ENCODE measurements at regions not wholly inside any gene's neighbourhood (a gene's known extent, or its start where the extent isn't known, plus 50 kb on each side); places are given as distances from the start of the nearest gene placed in this dataset.

DNA sequence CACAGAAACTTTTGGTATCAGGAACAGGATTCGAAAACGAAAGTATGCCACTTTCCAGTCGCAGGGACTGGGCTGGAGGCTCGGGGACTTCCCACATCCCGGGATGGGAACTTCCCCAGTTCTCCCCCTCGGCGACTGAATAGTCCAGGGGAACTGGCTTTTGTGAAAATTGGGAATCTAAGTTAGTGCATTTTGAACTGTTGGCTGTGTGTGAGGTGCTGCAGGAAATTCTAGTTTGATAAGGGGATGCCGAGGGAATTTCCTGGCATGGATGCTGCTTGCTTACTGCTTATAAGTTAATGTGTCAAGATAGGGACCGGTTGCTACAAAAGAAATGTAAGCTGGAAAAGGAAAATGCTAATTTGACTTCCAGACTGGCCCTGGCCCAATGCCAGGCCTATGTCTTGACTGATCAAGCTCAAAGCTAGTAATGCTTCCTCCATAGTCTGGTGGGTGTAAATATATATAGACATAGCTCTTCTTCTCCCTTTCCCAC, 73.4 kb upstream of the EIF5 start:
- no peak for DNase-seq (ENCODE audit: low spot score)
- H3K27ac Mint-ChIP-seq, result no peak overlapping the region
- no peaks in the 10 kb centered on the region for H3K27me3 Mint-ChIP-seq (ENCODE audit: low read depth)
- H3K4me1 Mint-ChIP-seq, result peaks cover 15% of the 10 kb centered on the region
- H3K36me3 Mint-ChIP-seq, result peaks cover 2% of the 10 kb centered on the region
- POLR2A ChIA-PET, result interaction anchor here (0.6 kb wide), 1 partner anchor 45 kb away, joined by 3 read pairs; no protein-coding TSS in a partner anchor
- TF ChIP-seq, protein P1, sequence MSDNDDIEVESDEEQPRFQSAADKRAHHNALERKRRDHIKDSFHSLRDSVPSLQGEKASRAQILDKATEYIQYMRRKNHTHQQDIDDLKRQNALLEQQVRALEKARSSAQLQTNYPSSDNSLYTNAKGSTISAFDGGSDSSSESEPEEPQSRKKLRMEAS (CRISPR knock-in tag; IDR thresholded peaks at IDR 0.05), result no peak
- TF ChIP-seq, protein P2, sequence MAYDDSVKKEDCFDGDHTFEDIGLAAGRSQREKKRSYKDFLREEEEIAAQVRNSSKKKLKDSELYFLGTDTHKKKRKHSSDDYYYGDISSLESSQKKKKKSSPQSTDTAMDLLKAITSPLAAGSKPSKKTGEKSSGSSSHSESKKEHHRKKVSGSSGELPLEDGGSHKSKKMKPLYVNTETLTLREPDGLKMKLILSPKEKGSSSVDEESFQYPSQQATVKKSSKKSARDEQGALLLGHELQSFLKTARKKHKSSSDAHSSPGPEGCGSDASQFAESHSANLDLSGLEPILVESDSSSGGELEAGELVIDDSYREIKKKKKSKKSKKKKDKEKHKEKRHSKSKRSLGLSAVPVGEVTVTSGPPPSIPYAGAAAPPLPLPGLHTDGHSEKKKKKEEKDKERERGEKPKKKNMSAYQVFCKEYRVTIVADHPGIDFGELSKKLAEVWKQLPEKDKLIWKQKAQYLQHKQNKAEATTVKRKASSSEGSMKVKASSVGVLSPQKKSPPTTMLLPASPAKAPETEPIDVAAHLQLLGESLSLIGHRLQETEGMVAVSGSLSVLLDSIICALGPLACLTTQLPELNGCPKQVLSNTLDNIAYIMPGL (CRISPR knock-in tag; IDR thresholded peaks at IDR 0.05), result no peak
- TF ChIP-seq, protein P3, sequence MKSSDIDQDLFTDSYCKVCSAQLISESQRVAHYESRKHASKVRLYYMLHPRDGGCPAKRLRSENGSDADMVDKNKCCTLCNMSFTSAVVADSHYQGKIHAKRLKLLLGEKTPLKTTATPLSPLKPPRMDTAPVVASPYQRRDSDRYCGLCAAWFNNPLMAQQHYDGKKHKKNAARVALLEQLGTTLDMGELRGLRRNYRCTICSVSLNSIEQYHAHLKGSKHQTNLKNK (CRISPR knock-in tag; IDR thresholded peaks at IDR 0.05), result no peak
- TF ChIP-seq TCF7 (CRISPR knock-in tag; IDR thresholded peaks at IDR 0.05; ENCODE audit: low read depth), result no peak
- TF ChIP-seq, protein P4, sequence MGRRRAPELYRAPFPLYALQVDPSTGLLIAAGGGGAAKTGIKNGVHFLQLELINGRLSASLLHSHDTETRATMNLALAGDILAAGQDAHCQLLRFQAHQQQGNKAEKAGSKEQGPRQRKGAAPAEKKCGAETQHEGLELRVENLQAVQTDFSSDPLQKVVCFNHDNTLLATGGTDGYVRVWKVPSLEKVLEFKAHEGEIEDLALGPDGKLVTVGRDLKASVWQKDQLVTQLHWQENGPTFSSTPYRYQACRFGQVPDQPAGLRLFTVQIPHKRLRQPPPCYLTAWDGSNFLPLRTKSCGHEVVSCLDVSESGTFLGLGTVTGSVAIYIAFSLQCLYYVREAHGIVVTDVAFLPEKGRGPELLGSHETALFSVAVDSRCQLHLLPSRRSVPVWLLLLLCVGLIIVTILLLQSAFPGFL (CRISPR knock-in tag; IDR thresholded peaks at IDR 0.05; ENCODE audit: borderline replicate concordance), result no peak
- TF ChIP-seq, protein P5, sequence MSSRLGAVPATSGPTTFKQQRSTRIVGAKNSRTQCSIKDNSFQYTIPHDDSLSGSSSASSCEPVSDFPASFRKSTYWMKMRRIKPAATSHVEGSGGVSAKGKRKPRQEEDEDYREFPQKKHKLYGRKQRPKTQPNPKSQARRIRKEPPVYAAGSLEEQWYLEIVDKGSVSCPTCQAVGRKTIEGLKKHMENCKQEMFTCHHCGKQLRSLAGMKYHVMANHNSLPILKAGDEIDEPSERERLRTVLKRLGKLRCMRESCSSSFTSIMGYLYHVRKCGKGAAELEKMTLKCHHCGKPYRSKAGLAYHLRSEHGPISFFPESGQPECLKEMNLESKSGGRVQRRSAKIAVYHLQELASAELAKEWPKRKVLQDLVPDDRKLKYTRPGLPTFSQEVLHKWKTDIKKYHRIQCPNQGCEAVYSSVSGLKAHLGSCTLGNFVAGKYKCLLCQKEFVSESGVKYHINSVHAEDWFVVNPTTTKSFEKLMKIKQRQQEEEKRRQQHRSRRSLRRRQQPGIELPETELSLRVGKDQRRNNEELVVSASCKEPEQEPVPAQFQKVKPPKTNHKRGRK (CRISPR knock-in tag; IDR thresholded peaks at IDR 0.05; ENCODE audit: borderline replicate concordance), result no peak
- no peak for TF ChIP-seq ZNF396 (CRISPR knock-in tag; IDR thresholded peaks at IDR 0.05; ENCODE audit: borderline replicate concordance)
- TF ChIP-seq NR3C1 (CRISPR knock-in tag; conservative IDR thresholded peaks at IDR 0.05; ENCODE audit: low read depth), result no peak
- TF ChIP-seq, protein P6, sequence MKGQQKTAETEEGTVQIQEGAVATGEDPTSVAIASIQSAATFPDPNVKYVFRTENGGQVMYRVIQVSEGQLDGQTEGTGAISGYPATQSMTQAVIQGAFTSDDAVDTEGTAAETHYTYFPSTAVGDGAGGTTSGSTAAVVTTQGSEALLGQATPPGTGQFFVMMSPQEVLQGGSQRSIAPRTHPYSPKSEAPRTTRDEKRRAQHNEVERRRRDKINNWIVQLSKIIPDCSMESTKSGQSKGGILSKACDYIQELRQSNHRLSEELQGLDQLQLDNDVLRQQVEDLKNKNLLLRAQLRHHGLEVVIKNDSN (CRISPR knock-in tag; IDR thresholded peaks at IDR 0.05), result no peak
- TF ChIP-seq ZNF219 (CRISPR knock-in tag; IDR thresholded peaks at IDR 0.05; ENCODE audit: borderline replicate concordance), result no peak
- no peak for TF ChIP-seq CREM (CRISPR knock-in tag; IDR thresholded peaks at IDR 0.05)
- TF ChIP-seq, protein P7, sequence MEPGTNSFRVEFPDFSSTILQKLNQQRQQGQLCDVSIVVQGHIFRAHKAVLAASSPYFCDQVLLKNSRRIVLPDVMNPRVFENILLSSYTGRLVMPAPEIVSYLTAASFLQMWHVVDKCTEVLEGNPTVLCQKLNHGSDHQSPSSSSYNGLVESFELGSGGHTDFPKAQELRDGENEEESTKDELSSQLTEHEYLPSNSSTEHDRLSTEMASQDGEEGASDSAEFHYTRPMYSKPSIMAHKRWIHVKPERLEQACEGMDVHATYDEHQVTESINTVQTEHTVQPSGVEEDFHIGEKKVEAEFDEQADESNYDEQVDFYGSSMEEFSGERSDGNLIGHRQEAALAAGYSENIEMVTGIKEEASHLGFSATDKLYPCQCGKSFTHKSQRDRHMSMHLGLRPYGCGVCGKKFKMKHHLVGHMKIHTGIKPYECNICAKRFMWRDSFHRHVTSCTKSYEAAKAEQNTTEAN (CRISPR knock-in tag; IDR thresholded peaks at IDR 0.05), result no peak
- TF ChIP-seq TEAD1 (CRISPR knock-in tag; IDR thresholded peaks at IDR 0.05), result no peak
- H3K9me3 Mint-ChIP-seq, result peaks cover 8% of the 10 kb centered on the region
- ATAC-seq, result peak; percentile 43
- no peak overlapping the region for H3K4me3 Mint-ChIP-seq
- CTCF ChIA-PET, result interaction anchor here (0.5 to 0.6 kb wide), 2 partner anchors 17 to 156 kb away, joined by 4 read pairs; no protein-coding TSS in a partner anchor

DNA sequence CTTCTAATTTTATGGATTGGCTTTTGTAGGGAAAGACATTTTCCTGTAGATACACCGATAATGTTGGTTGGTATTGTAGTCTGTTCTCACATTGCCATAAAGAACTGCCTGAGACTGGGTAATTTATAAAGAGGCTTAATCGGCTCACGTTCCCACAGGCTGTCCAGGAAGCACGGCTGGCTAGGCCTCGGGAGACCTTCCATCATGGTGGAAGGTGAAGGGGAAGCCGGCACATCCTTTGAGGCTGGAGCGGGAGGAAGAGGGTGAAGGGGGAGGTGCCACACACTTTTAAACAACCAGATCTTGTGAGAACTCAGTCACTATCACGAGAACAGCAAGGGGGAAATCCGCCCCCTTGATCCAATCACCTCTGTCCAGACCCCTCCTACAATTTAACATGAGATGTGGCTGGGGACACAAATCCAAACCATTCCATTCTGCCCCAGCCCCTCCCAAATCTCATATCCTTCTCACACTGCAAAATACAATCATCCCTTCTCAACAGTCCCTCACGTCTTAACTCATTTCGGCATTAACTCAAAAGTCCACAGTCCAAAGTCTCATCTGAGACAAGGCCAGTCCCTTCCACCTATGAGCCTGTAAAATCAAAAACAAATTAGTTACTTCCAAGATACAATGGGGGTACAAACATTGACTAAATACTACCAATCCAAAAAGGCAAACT, 66.7 kb upstream of the EIF5 start:
- CTCF ChIA-PET, result interaction anchor here (1.8 kb wide), 1 partner anchor 14 kb away, joined by 7 read pairs; no protein-coding TSS in a partner anchor
- H3K4me3 Mint-ChIP-seq, result no peak overlapping the region
- DNase-seq (ENCODE audit: low spot score) (no peak), ATAC-seq (no peak)
- H3K4me1 Mint-ChIP-seq, result peaks cover 13% of the 10 kb centered on the region
- H3K27ac Mint-ChIP-seq, result no peak overlapping the region
- POLR2A ChIA-PET, result no interaction called here
- H3K9me3 Mint-ChIP-seq, result peaks cover 21% of the 10 kb centered on the region
- H3K36me3 Mint-ChIP-seq, result peaks cover 17% of the 10 kb centered on the region
- peaks cover 16% of the 10 kb centered on the region for H3K27me3 Mint-ChIP-seq (ENCODE audit: low read depth)
- TF ChIP-seq ESRRA (CRISPR knock-in tag; IDR thresholded peaks at IDR 0.05; ENCODE audit: borderline replicate concordance), result no peak
- TF ChIP-seq, protein P2 (CRISPR knock-in tag; IDR thresholded peaks at IDR 0.05), result no peak
- TF ChIP-seq, protein P8, sequence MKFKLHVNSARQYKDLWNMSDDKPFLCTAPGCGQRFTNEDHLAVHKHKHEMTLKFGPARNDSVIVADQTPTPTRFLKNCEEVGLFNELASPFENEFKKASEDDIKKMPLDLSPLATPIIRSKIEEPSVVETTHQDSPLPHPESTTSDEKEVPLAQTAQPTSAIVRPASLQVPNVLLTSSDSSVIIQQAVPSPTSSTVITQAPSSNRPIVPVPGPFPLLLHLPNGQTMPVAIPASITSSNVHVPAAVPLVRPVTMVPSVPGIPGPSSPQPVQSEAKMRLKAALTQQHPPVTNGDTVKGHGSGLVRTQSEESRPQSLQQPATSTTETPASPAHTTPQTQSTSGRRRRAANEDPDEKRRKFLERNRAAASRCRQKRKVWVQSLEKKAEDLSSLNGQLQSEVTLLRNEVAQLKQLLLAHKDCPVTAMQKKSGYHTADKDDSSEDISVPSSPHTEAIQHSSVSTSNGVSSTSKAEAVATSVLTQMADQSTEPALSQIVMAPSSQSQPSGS (CRISPR knock-in tag; IDR thresholded peaks at IDR 0.05; ENCODE audit: borderline replicate concordance, low read depth), result no peak
- TF ChIP-seq, protein P9, sequence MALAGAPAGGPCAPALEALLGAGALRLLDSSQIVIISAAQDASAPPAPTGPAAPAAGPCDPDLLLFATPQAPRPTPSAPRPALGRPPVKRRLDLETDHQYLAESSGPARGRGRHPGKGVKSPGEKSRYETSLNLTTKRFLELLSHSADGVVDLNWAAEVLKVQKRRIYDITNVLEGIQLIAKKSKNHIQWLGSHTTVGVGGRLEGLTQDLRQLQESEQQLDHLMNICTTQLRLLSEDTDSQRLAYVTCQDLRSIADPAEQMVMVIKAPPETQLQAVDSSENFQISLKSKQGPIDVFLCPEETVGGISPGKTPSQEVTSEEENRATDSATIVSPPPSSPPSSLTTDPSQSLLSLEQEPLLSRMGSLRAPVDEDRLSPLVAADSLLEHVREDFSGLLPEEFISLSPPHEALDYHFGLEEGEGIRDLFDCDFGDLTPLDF (CRISPR knock-in tag; IDR thresholded peaks at IDR 0.05), result no peak
- no peak for TF ChIP-seq IRF2 (CRISPR knock-in tag; IDR thresholded peaks at IDR 0.05; ENCODE audit: borderline replicate concordance, low read depth)
- TF ChIP-seq, protein P10, sequence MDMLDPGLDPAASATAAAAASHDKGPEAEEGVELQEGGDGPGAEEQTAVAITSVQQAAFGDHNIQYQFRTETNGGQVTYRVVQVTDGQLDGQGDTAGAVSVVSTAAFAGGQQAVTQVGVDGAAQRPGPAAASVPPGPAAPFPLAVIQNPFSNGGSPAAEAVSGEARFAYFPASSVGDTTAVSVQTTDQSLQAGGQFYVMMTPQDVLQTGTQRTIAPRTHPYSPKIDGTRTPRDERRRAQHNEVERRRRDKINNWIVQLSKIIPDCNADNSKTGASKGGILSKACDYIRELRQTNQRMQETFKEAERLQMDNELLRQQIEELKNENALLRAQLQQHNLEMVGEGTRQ (CRISPR knock-in tag; IDR thresholded peaks at IDR 0.05), result no peak

Data from WTC11 (cell line).